ENCODE measurements at regions not wholly inside any gene's neighbourhood (a gene's known extent, or its start where the extent isn't known, plus 50 kb on each side); places are given as distances from the start of the nearest gene placed in this dataset.

GRCh38 chr16:17641990-17642389 lies 171.2 kb upstream of the XYLT1 start:
- intact Hi-C loops (cut with micrococcal nuclease), result no loop called here
- Mint-ChIP-seq H3K4me1 (ENCODE audit: insufficient read depth, unreplicated experiment) (no peaks in the 10 kb centered on the region), H3K4me3 (ENCODE audit: unreplicated experiment) (no peak overlapping the region), H3K27me3 (ENCODE audit: insufficient read depth, unreplicated experiment) (no peaks in the 10 kb centered on the region), H3K27ac (ENCODE audit: low read depth, unreplicated experiment) (no peak overlapping the region), H3K36me3 (ENCODE audit: insufficient read depth, unreplicated experiment) (peaks cover 8% of the 10 kb centered on the region), H3K9me3 (ENCODE audit: unreplicated experiment) (peaks cover 38% of the 10 kb centered on the region)
- ChIA-PET CTCF (no interaction called here), POLR2A (no interaction called here)
- BruUV-seq (replicated peaks), result no TSS peak
- no peak for TF ChIP-seq CTCF (IDR thresholded peaks at IDR 0.05; ENCODE audit: unreplicated experiment)
- no peak for DNase-seq (ENCODE audit: unreplicated experiment)

GRCh38 chr16:17638134-17638533 lies 167.4 kb upstream of the XYLT1 start:
- intact Hi-C loops (cut with micrococcal nuclease), result no loop called here
- no peak for TF ChIP-seq CTCF (IDR thresholded peaks at IDR 0.05; ENCODE audit: unreplicated experiment)
- Mint-ChIP-seq H3K36me3 (ENCODE audit: insufficient read depth, unreplicated experiment) (peaks cover 8% of the 10 kb centered on the region), H3K27me3 (ENCODE audit: insufficient read depth, unreplicated experiment) (no peaks in the 10 kb centered on the region), H3K4me1 (ENCODE audit: insufficient read depth, unreplicated experiment) (no peaks in the 10 kb centered on the region), H3K9me3 (ENCODE audit: unreplicated experiment) (peaks cover 45% of the 10 kb centered on the region), H3K4me3 (ENCODE audit: unreplicated experiment) (no peak overlapping the region), H3K27ac (ENCODE audit: low read depth, unreplicated experiment) (no peak overlapping the region)
- no TSS peak for BruUV-seq (replicated peaks)
- DNase-seq (ENCODE audit: unreplicated experiment), result no peak
- POLR2A ChIA-PET, result no interaction called here
- CTCF ChIA-PET, result interaction anchor here (0.6 kb wide), 2 partner anchors 33 to 1771 kb away, joined by 3 read pairs; no protein-coding TSS in a partner anchor

GRCh38 chr16:17635183-17635582 lies 164.4 kb upstream of the XYLT1 start:
- intact Hi-C loops (cut with micrococcal nuclease), result no loop called here
- Mint-ChIP-seq H3K36me3 (ENCODE audit: insufficient read depth, unreplicated experiment) (no peaks in the 10 kb centered on the region), H3K4me1 (ENCODE audit: insufficient read depth, unreplicated experiment) (no peaks in the 10 kb centered on the region), H3K27me3 (ENCODE audit: insufficient read depth, unreplicated experiment) (no peaks in the 10 kb centered on the region), H3K4me3 (ENCODE audit: unreplicated experiment) (no peak overlapping the region), H3K27ac (ENCODE audit: low read depth, unreplicated experiment) (no peak overlapping the region), H3K9me3 (ENCODE audit: unreplicated experiment) (peaks cover 27% of the 10 kb centered on the region)
- no peak for TF ChIP-seq CTCF (IDR thresholded peaks at IDR 0.05; ENCODE audit: unreplicated experiment)
- CTCF ChIA-PET, result no interaction called here
- no peak for DNase-seq (ENCODE audit: unreplicated experiment)
- no TSS peak for BruUV-seq (replicated peaks)
- POLR2A ChIA-PET, result no interaction called here

GRCh38 chr16:17633181-17633951 lies 162.6 kb upstream of the XYLT1 start:
- H3K36me3 Mint-ChIP-seq (ENCODE audit: insufficient read depth, unreplicated experiment), result no peaks in the 10 kb centered on the region

More at GRCh38 chr16:17633181-17633951, 162.6 kb upstream of the XYLT1 start:
- Mint-ChIP-seq H3K27ac (ENCODE audit: low read depth, unreplicated experiment) (no peak overlapping the region), H3K9me3 (ENCODE audit: unreplicated experiment) (peaks cover 24% of the 10 kb centered on the region), H3K4me1 (ENCODE audit: insufficient read depth, unreplicated experiment) (no peaks in the 10 kb centered on the region), H3K4me3 (ENCODE audit: unreplicated experiment) (no peak overlapping the region), H3K27me3 (ENCODE audit: insufficient read depth, unreplicated experiment) (no peaks in the 10 kb centered on the region)
- no peak for TF ChIP-seq CTCF (IDR thresholded peaks at IDR 0.05; ENCODE audit: unreplicated experiment)
- intact Hi-C loops (cut with micrococcal nuclease), result no loop called here
- peak; percentile 1 for DNase-seq (ENCODE audit: unreplicated experiment)
- BruUV-seq (replicated peaks), result no TSS peak
- ChIA-PET POLR2A (no interaction called here), CTCF (no interaction called here)

Measured in MCF 10A (cell line).